Stomach (tissue), 8 donors: ENCODE measurements at regions not wholly inside any gene's neighbourhood (a gene's known extent, or its start where the extent isn't known, plus 50 kb on each side); places are given as distances from the start of the nearest gene placed in this dataset.
"Not testable (repeated sequence)": the region's sequence is repeated elsewhere in the genome, so short reads cannot be mapped to it uniquely, and the experiment has no call there.

ENCODE experiments used
- DNase-seq, 2 donors: peaks; one replicate each; pipeline versions ENCODE4 v3.0.0 to v3.0.0-alpha.2; 2013 to 2019
- H3K27ac ChIP-seq, 5 donors: fragments of 200-600 bp in 4 of 5; sonication (generic) in 4 of 5; one replicate each; pipeline ENCODE4 v1.5.1; 2013 to 2019; ENCODE audit warnings: mild to moderate bottlenecking in 1 of 5, moderate library complexity in 1 of 5
- H3K27me3 ChIP-seq, 3 donors: fragments of 200-600 bp; sonication (generic); one replicate each; pipeline ENCODE4 v1.5.1; 2017 to 2019; ENCODE audit warnings: mixed run types in 1 of 3
- H3K36me3 ChIP-seq, 4 donors: fragments of 200-600 bp; sonication (generic); 1 replicate in 3 of 4; 2 replicates in 1 of 4; pipeline ENCODE4 v1.5.1; 2016 to 2019
- H3K4me1 ChIP-seq, 4 donors: fragments of 200-600 bp; sonication (generic); one replicate each; pipeline ENCODE4 v1.5.1; 2016 to 2019
- H3K4me3 ChIP-seq, 4 donors: fragments of 200-600 bp; sonication (generic) in 3 of 4; one replicate each; pipeline ENCODE4 v1.5.1; 2016 to 2019; ENCODE audit warnings: mild to moderate bottlenecking in 1 of 4
- H3K9me3 ChIP-seq, 4 donors: fragments of 200-600 bp; sonication (generic); one replicate each; pipeline ENCODE4 v1.5.1; 2016 to 2019
- WGBS, 5 donors: extraction: QIAGEN DNeasy Blood & Tissue Kit in 3 of 5; methylation state at CpG; one replicate each; pipeline versions ENCODE4 v1.1.5 to v1.1.7; 2013 to 2018; 5-methylcytosine and 5-hydroxymethylcytosine counted together
- intact Hi-C: fragments of 100-400 bp; cut with DNase I; formaldehyde crosslinking; loops from one replicate; pipeline ENCODE4 v1.15.1; 2023; ENCODE audit warnings: low total_unique reads
- donor health status: healthy with polysubstance abuse.
- donor health status: Bipolar disorder and iron deficiency.
- donor health status: healthy.

DNA sequence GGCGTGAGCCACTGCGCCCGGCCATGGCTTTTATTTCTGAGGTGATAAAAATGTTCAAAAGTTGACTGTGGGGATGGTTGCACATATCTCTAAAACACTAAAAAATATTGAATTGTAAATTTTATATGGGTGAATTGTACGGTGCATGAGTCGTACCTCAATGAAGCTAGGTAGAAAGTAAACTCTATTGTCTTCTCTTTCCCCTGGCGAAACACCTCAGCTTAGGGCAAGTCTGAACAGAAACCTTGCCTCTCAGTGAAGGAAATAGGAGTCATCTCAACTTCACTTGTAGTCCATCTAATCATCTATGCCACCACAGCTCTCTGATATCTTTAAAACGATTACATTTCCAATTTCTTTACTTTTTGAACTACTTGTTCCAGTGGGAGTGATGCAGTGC lies 309.6 kb downstream of the SPATA31A1 start:
- H3K9me3 ChIP-seq, H3K4me1 ChIP-seq, H3K27me3 ChIP-seq, DNase-seq, H3K27ac ChIP-seq, H3K4me3 ChIP-seq, H3K36me3 ChIP-seq, intact Hi-C loops: not testable (repeated sequence)
- 78 to 92% (median 86%) methylated on average over 3 to 5 of the region's 7 CpGs for WGBS, 5 donors

- WGBS, 5 donors = no CpG with 5 or more reads among the region's 1 CpG
- H3K4me3 ChIP-seq, DNase-seq, H3K27ac ChIP-seq, H3K27me3 ChIP-seq, H3K4me1 ChIP-seq, H3K9me3 ChIP-seq, intact Hi-C loops, H3K36me3 ChIP-seq: not testable (repeated sequence)
Measured at GRCh38 chr9:39674437-39675210, 319.2 kb downstream of the SPATA31A1 start.

DNA sequence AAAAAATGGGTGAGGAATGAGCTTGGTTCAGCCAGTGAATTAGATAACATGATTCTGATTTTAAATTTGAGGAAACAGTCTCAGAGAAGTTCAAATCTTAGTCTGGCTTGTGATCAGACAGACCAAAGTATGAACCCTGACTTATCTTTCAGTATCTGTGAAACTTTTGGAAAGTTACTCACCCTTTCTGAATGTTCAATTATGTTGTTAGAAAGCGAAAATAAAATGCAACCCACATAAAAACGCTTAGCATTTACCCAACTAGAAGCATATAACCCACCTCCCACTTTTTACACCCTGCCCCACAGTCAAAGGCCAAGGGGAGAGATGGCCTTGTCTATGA lies 319.7 kb downstream of the SPATA31A1 start:
- H3K36me3 ChIP-seq, H3K27ac ChIP-seq, H3K27me3 ChIP-seq, H3K4me1 ChIP-seq, intact Hi-C loops, H3K4me3 ChIP-seq, DNase-seq, H3K9me3 ChIP-seq: not testable (repeated sequence)
- WGBS, 5 donors = no CpG with 5 or more reads among the region's 2 CpGs

DNA sequence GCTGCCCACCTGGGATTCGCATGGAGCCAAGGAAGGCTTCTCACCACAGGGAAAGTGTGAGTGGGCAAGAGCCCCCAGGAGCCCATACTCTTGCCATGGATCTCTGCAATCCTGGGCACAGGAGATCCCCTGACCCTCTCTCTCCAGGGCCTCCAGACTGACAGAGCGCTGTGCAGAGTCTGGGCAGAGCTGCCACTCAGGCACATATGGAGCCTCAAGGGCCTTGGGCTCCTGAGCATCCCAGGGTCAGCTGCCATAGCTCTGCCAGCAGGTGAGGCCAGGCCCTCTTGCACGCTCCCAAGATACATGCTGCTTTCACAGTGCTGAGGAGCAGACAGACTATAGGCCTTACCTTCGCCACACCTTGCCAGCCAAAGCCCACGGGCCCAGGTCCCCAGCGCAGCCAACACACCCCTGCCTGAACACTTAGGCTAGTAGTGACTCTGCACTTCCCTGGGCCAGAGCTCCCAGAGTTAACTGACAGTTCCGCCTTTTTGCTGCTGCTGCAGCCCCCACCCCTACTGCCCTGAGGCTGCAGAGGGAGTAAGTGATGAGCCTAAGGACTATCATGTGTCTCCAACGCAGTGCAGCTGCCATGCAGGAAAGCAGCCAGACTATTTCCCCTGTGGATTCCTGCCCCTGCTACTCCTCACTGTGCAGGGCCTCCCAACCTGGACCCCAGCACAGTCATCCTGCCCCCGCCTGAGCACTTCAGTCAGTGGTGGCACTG lies 323.2 kb downstream of the SPATA31A1 start:
- not testable (repeated sequence) for DNase-seq
- no CpG with 5 or more reads among the region's 9 CpGs for WGBS, 5 donors

DNA sequence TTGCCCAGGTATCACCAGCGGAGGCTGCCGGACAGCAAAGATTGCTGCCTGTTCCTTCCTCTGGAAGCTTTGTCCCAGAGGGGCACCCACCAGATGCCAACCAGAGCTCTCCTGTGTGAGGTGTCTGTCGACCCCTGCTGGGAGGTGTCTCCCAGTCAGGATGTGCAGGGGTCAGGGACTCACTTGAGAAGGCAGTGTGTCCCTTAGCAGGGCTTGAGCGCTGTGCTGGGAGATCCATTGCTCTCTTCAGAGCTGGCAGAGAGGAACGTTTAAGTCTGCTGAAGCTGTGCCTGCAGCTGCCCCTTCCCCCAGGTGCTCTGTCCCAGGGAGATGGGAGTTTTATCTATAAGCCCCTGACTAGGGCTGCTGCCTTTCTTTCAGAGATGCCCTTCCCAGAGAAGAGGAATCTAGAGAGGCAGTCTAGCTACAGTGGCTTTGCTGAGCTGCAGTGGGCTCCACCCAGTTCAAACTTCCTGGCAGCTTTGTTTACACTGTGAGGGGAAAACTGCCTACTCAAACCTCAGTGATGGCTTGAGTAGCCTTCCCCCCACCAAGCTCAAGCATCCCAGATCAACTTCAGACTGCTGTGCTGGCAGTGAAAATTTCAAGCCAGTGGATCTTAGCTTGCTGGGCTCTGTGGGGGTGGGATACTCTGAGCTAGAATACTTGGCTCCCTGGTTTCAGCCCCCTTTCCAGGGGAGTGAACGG lies 325.4 kb downstream of the SPATA31A1 start:
- H3K27ac ChIP-seq, DNase-seq, intact Hi-C loops, H3K4me3 ChIP-seq, H3K9me3 ChIP-seq, H3K36me3 ChIP-seq, H3K4me1 ChIP-seq, H3K27me3 ChIP-seq: not testable (repeated sequence)
- 50 to 81% methylated on average over 2 of the region's 6 CpGs; no CpG with 5 or more reads in 3 of the 5 donors for WGBS, 5 donors

More for the DNA sequence above, 323.2 kb downstream of the SPATA31A1 start:
- H3K27ac ChIP-seq, H3K36me3 ChIP-seq, intact Hi-C loops, H3K9me3 ChIP-seq, H3K27me3 ChIP-seq, H3K4me3 ChIP-seq, H3K4me1 ChIP-seq: not testable (repeated sequence)

GRCh38 chr9:39728862-39729261 lies 373.4 kb downstream of the SPATA31A1 start:
- H3K4me3 ChIP-seq, H3K27me3 ChIP-seq, DNase-seq, H3K27ac ChIP-seq, intact Hi-C loops, H3K9me3 ChIP-seq, H3K4me1 ChIP-seq, H3K36me3 ChIP-seq: not testable (repeated sequence)
- WGBS, 5 donors = no CpG with 5 or more reads among the region's 2 CpGs

- DNase-seq, H3K4me1 ChIP-seq, H3K36me3 ChIP-seq, H3K9me3 ChIP-seq, H3K27ac ChIP-seq, H3K27me3 ChIP-seq, H3K4me3 ChIP-seq, intact Hi-C loops: not testable (repeated sequence)
- WGBS, 5 donors = 0 to 63% (median 11%) methylated on average over 1 to 4 of the region's 17 CpGs; no CpG with 5 or more reads in 2 of the 5 donors
Measured at GRCh38 chr9:39744898-39745297, 389.4 kb downstream of the SPATA31A1 start.

DNA sequence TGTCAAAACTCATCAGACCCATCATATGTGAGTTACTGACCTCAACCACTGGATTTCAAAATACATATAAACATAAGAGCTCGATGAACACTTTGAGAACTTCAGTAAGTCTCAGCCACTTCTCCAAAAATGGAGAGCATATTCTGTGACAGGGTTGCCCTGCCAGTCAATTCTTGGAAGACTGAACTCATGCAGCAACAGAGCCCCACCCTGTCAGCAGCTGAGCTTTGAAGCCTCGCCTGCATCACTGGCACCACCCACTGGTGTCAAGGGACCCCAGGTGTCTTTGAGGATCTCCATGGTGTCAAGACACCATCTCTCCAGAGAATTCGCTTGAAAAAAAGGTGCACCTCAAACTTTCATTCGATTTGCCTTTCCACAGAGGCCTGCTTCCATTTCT lies 420.1 kb downstream of the SPATA31A1 start:
- H3K36me3 ChIP-seq, DNase-seq, H3K4me1 ChIP-seq, intact Hi-C loops, H3K27ac ChIP-seq, H3K27me3 ChIP-seq, H3K9me3 ChIP-seq, H3K4me3 ChIP-seq: not testable (repeated sequence)
- WGBS, 5 donors = no CpG with 5 or more reads among the region's 4 CpGs

DNA sequence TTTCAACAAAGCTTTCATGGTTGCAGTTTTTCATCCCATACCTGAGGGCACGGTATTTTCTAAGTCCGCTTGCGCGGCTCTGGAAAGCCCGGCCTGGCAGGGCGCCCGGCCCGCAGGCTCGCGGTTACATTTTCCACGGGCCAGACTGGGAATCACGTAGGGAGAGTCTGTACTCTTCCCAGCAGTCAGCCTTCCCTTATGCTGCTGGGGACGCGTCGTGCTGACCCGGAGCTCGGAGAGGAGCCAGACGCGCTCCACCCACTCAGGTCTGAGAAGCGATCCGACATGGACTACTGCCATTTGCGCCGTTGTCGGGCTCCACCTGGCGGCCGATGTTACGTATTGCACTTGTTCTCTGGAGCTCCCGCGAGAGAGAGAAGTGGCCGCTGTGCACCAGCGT lies 435.9 kb downstream of the SPATA31A1 start:
- intact Hi-C loops, H3K36me3 ChIP-seq, H3K27me3 ChIP-seq, H3K9me3 ChIP-seq, H3K27ac ChIP-seq, H3K4me1 ChIP-seq: not testable (repeated sequence)
- 2 to 16% (median 7%) methylated on average over 13 to 19 of the region's 31 CpGs for WGBS, 5 donors
- peak overlapping the region; percentile 28 to 45 (median 36) for H3K4me3 ChIP-seq
- peak in 1 of 2 donors; percentile 31 for DNase-seq

- intact Hi-C loops, H3K36me3 ChIP-seq, H3K9me3 ChIP-seq, H3K27ac ChIP-seq, H3K27me3 ChIP-seq, H3K4me1 ChIP-seq, DNase-seq, H3K4me3 ChIP-seq: not testable (repeated sequence)
- 78 to 100% (median 91%) methylated on average over 2 of the region's 8 CpGs; no CpG with 5 or more reads in 1 of the 5 donors for WGBS, 5 donors
Measured at GRCh38 chr9:39797935-39798334, 442.5 kb downstream of the SPATA31A1 start.

DNA sequence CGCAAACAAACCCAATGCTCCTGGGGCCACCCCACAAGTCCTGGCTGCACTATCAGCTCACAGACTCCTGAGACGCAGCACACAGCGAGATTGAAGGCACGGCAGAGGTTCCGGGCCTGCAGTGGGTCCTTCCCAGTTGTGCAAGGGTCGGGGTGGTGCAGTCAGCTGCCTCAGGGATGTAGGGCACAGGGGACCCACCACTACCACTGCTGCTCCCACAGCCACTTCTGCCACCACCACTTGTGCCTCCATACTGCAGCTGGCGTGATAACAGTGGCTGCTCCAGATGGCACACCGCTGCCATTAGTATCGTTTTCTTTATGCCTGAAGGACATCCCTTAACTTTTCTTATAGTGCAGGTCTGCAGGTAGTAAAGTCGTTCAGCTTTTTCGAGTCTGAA lies 443.8 kb downstream of the SPATA31A1 start:
- H3K27ac ChIP-seq, H3K9me3 ChIP-seq, DNase-seq, H3K36me3 ChIP-seq, H3K4me1 ChIP-seq, H3K4me3 ChIP-seq, intact Hi-C loops, H3K27me3 ChIP-seq: not testable (repeated sequence)
- 94 to 96% (median 96%) methylated on average over 3 to 7 of the region's 11 CpGs; no CpG with 5 or more reads in 1 of the 5 donors for WGBS, 5 donors

- H3K27ac ChIP-seq, H3K4me3 ChIP-seq, H3K36me3 ChIP-seq, H3K9me3 ChIP-seq, DNase-seq, intact Hi-C loops, H3K27me3 ChIP-seq, H3K4me1 ChIP-seq: not testable (repeated sequence)
- WGBS, 5 donors = no CpG with 5 or more reads among the region's 2 CpGs
Measured at GRCh38 chr9:39802561-39802960, 447.1 kb downstream of the SPATA31A1 start.
